ENCODE measurements at regions not wholly inside any gene's neighbourhood (a gene's known extent, or its start where the extent isn't known, plus 50 kb on each side); places are given as distances from the start of the nearest gene placed in this dataset.

GRCh38 chr3:59310736-59311135, 260.9 kb upstream of the CFAP20DC start:
- no peak overlapping the region for H3K9ac ChIP-seq (ENCODE audit: low read depth in 1 of 2, low read length in 2 of 2)
- no peak overlapping the region for H3K27ac ChIP-seq (ENCODE audit: low read depth in 1 of 2, low read length in 2 of 2)
- H3K9me3 ChIP-seq (ENCODE audit: control insufficient read depth in 4 of 4, low read length in 3 of 4) = no peaks in the 10 kb centered on the region
- H3K36me3 ChIP-seq (ENCODE audit: control insufficient read depth in 4 of 4, insufficient read depth in 3 of 4, low read depth in 1 of 4, low read length in 3 of 4) = no peaks in the 10 kb centered on the region
- no peak for TF ChIP-seq RAD21 (IDR thresholded peaks at IDR 0.05)
- no peak for TF ChIP-seq NR2F2 (IDR thresholded peaks at IDR 0.05)
- TF ChIP-seq, protein P1, sequence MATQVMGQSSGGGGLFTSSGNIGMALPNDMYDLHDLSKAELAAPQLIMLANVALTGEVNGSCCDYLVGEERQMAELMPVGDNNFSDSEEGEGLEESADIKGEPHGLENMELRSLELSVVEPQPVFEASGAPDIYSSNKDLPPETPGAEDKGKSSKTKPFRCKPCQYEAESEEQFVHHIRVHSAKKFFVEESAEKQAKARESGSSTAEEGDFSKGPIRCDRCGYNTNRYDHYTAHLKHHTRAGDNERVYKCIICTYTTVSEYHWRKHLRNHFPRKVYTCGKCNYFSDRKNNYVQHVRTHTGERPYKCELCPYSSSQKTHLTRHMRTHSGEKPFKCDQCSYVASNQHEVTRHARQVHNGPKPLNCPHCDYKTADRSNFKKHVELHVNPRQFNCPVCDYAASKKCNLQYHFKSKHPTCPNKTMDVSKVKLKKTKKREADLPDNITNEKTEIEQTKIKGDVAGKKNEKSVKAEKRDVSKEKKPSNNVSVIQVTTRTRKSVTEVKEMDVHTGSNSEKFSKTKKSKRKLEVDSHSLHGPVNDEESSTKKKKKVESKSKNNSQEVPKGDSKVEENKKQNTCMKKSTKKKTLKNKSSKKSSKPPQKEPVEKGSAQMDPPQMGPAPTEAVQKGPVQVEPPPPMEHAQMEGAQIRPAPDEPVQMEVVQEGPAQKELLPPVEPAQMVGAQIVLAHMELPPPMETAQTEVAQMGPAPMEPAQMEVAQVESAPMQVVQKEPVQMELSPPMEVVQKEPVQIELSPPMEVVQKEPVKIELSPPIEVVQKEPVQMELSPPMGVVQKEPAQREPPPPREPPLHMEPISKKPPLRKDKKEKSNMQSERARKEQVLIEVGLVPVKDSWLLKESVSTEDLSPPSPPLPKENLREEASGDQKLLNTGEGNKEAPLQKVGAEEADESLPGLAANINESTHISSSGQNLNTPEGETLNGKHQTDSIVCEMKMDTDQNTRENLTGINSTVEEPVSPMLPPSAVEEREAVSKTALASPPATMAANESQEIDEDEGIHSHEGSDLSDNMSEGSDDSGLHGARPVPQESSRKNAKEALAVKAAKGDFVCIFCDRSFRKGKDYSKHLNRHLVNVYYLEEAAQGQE (IDR thresholded peaks at IDR 0.05) = no peak
- no peak for TF ChIP-seq EGR1 (IDR thresholded peaks at IDR 0.05; ENCODE audit: low read depth in 2 of 2)
- 91% methylated on average over 2 of the region's 2 CpGs for WGBS
- H3K27me3 ChIP-seq (ENCODE audit: control insufficient read depth in 4 of 4, insufficient read depth in 4 of 4, low read length in 3 of 4) = peaks cover 0 to 9% (median 0%) of the 10 kb centered on the region in 4 donors
- no peak overlapping the region for H3K4me3 ChIP-seq (ENCODE audit: low read depth in 1 of 3, low read length in 3 of 3)
- H3K4me1 ChIP-seq (ENCODE audit: control insufficient read depth in 4 of 4, insufficient read depth in 4 of 4, low read length in 3 of 4) = no peaks in the 10 kb centered on the region
- DNase-seq (ENCODE audit: low spot score) = no peak

DNA sequence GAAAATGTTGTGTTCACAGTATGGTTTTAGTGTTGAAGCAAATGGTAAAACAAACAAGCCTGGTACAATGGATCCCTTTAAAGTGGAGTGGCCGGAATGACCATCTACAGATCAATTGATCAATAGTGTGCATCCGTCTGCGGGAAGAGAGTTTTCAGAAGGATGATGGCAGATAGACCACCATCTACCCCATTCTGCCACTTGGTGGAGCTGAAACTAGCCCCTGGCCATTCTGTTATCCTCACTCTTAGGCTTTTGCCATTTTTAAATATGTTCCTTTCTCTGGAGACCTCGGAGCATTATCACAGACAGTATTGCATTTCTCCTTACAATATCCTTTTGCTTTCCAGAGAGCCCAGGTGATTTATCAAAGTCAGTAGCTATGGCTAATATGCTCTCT, 258.9 kb upstream of the CFAP20DC start:
- no peak overlapping the region for H3K4me3 ChIP-seq (ENCODE audit: low read depth in 1 of 3, low read length in 3 of 3)
- TF ChIP-seq YY1 (IDR thresholded peaks at IDR 0.05) (no peak), HNF4A (conservative IDR thresholded peaks at IDR 0.05) (no peak), NR2F2 (IDR thresholded peaks at IDR 0.05) (no peak), RAD21 (IDR thresholded peaks at IDR 0.05) (no peak)
- no peak overlapping the region for H3K9ac ChIP-seq (ENCODE audit: low read depth in 1 of 2, low read length in 2 of 2)
- no peak for DNase-seq (ENCODE audit: low spot score)
- no peaks in the 10 kb centered on the region for H3K4me1 ChIP-seq (ENCODE audit: control insufficient read depth in 4 of 4, insufficient read depth in 4 of 4, low read length in 3 of 4)
- peaks cover 0 to 5% (median 0%) of the 10 kb centered on the region in 4 donors for H3K27me3 ChIP-seq (ENCODE audit: control insufficient read depth in 4 of 4, insufficient read depth in 4 of 4, low read length in 3 of 4)
- H3K9me3 ChIP-seq (ENCODE audit: control insufficient read depth in 4 of 4, low read length in 3 of 4) = no peaks in the 10 kb centered on the region
- H3K36me3 ChIP-seq (ENCODE audit: control insufficient read depth in 4 of 4, insufficient read depth in 3 of 4, low read depth in 1 of 4, low read length in 3 of 4) = no peaks in the 10 kb centered on the region
- 69% methylated on average over 4 of the region's 4 CpGs for WGBS
- H3K27ac ChIP-seq (ENCODE audit: low read depth in 1 of 2, low read length in 2 of 2) = no peak overlapping the region

GRCh38 chr3:59308001-59308400, 258.2 kb upstream of the CFAP20DC start:
- Histone ChIP-seq H3K36me3 (ENCODE audit: control insufficient read depth in 4 of 4, insufficient read depth in 3 of 4, low read depth in 1 of 4, low read length in 3 of 4) (no peaks in the 10 kb centered on the region), H3K4me3 (ENCODE audit: low read depth in 1 of 3, low read length in 3 of 3) (no peak overlapping the region), H3K4me1 (ENCODE audit: control insufficient read depth in 4 of 4, insufficient read depth in 4 of 4, low read length in 3 of 4) (no peaks in the 10 kb centered on the region), H3K27me3 (ENCODE audit: control insufficient read depth in 4 of 4, insufficient read depth in 4 of 4, low read length in 3 of 4) (peaks cover 0 to 5% (median 0%) of the 10 kb centered on the region in 4 donors), H3K27ac (ENCODE audit: low read depth in 1 of 2, low read length in 2 of 2) (no peak overlapping the region), H3K9me3 (ENCODE audit: control insufficient read depth in 4 of 4, low read length in 3 of 4) (no peaks in the 10 kb centered on the region), H3K9ac (ENCODE audit: low read depth in 1 of 2, low read length in 2 of 2) (no peak overlapping the region)
- DNase-seq (ENCODE audit: low spot score) = no peak
- TF ChIP-seq RXRA (IDR thresholded peaks at IDR 0.05) (no peak), YY1 (IDR thresholded peaks at IDR 0.05) (no peak), HNF4G (IDR thresholded peaks at IDR 0.05) (no peak)
- TF ChIP-seq, protein P2, sequence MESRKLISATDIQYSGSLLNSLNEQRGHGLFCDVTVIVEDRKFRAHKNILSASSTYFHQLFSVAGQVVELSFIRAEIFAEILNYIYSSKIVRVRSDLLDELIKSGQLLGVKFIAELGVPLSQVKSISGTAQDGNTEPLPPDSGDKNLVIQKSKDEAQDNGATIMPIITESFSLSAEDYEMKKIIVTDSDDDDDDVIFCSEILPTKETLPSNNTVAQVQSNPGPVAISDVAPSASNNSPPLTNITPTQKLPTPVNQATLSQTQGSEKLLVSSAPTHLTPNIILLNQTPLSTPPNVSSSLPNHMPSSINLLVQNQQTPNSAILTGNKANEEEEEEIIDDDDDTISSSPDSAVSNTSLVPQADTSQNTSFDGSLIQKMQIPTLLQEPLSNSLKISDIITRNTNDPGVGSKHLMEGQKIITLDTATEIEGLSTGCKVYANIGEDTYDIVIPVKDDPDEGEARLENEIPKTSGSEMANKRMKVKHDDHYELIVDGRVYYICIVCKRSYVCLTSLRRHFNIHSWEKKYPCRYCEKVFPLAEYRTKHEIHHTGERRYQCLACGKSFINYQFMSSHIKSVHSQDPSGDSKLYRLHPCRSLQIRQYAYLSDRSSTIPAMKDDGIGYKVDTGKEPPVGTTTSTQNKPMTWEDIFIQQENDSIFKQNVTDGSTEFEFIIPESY (IDR thresholded peaks at IDR 0.05) = no peak
- WGBS = 86% methylated on average over 1 of the region's 1 CpG
